ENCODE measurements at regions not wholly inside any gene's neighbourhood (a gene's known extent, or its start where the extent isn't known, plus 50 kb on each side); places are given as distances from the start of the nearest gene placed in this dataset.

DNA sequence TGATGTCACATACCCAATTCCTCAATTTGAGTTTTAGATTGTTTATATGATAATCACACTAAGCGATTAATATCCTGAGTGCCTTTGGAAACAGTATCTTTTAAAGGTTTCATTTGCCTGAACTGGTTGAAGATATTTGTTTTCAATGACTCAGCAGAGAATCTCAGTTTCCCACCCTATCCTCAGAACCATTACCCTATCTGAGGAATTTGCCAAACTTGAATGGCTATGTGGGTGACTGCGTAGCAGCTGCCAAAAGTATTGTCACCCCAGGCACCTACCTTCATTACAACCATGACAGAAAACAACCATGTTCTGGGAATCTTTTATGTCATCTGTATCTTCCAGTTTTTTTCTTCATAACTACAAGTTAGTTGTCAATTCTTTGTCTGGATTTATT is 440.1 kb upstream of the NBEA start:
- H3K4me3 ChIP-seq (ENCODE audit: low read depth, low read length), result no peak overlapping the region
- no peak for DNase-seq (ENCODE audit: low read depth)
- TF ChIP-seq POLR2A (IDR thresholded peaks at IDR 0.05; ENCODE audit: extremely low read depth, insufficient read length), result no peak
- TF ChIP-seq, protein P1, sequence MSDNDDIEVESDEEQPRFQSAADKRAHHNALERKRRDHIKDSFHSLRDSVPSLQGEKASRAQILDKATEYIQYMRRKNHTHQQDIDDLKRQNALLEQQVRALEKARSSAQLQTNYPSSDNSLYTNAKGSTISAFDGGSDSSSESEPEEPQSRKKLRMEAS (IDR thresholded peaks at IDR 0.05; ENCODE audit: low read depth, low read length), result no peak
- TF ChIP-seq, protein P2, sequence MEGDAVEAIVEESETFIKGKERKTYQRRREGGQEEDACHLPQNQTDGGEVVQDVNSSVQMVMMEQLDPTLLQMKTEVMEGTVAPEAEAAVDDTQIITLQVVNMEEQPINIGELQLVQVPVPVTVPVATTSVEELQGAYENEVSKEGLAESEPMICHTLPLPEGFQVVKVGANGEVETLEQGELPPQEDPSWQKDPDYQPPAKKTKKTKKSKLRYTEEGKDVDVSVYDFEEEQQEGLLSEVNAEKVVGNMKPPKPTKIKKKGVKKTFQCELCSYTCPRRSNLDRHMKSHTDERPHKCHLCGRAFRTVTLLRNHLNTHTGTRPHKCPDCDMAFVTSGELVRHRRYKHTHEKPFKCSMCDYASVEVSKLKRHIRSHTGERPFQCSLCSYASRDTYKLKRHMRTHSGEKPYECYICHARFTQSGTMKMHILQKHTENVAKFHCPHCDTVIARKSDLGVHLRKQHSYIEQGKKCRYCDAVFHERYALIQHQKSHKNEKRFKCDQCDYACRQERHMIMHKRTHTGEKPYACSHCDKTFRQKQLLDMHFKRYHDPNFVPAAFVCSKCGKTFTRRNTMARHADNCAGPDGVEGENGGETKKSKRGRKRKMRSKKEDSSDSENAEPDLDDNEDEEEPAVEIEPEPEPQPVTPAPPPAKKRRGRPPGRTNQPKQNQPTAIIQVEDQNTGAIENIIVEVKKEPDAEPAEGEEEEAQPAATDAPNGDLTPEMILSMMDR (IDR thresholded peaks at IDR 0.05; ENCODE audit: low read depth, low read length), result no peak
- no peak for TF ChIP-seq MYC (IDR thresholded peaks at IDR 0.05; ENCODE audit: low read depth, low read length)

DNA sequence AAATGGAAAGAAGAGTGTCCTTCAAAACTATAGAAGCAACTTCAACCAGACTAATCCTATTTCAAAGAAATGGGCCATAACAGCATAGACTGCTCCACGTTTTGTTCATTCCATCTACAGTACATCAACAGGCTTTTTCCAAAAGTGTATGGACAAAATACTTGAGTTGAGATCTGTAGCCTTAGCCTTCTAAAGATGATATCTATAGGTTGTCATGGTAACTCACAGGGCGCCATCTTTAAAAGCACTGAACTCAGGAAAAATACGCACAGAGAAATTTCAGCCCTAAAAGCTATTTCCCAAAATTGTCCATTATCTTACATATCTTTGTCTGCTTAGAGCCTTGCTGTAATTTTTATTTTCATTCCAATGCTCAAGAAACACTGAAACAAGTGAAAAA is 439.4 kb upstream of the NBEA start:
- no peak for DNase-seq (ENCODE audit: low read depth)
- H3K4me3 ChIP-seq (ENCODE audit: low read depth, low read length), result no peak overlapping the region
- TF ChIP-seq MYC (IDR thresholded peaks at IDR 0.05; ENCODE audit: low read depth, low read length) (no peak), POLR2A (IDR thresholded peaks at IDR 0.05; ENCODE audit: extremely low read depth, insufficient read length) (no peak)
- TF ChIP-seq, protein P2 (IDR thresholded peaks at IDR 0.05; ENCODE audit: low read depth, low read length), result no peak
- TF ChIP-seq, protein P1 (IDR thresholded peaks at IDR 0.05; ENCODE audit: low read depth, low read length), result no peak

DNA sequence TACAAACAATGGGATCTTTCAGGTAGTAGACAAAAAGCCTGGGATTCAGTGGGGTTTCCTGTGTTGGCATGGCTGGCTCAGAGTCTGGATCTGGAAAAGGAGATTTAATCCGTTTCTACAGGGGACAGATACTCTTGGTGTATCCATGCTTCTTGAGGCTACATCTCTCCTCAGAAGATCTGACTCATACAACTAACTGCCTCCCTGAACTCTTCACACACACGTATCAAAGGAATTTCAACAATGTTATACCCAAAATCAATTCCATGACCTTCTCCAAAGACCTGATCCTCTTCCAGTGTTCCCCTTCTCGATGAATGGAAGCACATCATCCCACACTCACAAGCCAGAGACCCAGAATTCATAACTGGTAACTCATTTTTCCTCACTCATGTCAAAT is 435.3 kb upstream of the NBEA start:
- H3K4me3 ChIP-seq (ENCODE audit: low read depth, low read length), result no peak overlapping the region
- TF ChIP-seq, protein P1 (IDR thresholded peaks at IDR 0.05; ENCODE audit: low read depth, low read length), result no peak
- no peak for TF ChIP-seq POLR2A (IDR thresholded peaks at IDR 0.05; ENCODE audit: extremely low read depth, insufficient read length)
- TF ChIP-seq MYC (IDR thresholded peaks at IDR 0.05; ENCODE audit: low read depth, low read length), result no peak
- TF ChIP-seq, protein P2 (IDR thresholded peaks at IDR 0.05; ENCODE audit: low read depth, low read length), result no peak
- no peak for DNase-seq (ENCODE audit: low read depth)

DNA sequence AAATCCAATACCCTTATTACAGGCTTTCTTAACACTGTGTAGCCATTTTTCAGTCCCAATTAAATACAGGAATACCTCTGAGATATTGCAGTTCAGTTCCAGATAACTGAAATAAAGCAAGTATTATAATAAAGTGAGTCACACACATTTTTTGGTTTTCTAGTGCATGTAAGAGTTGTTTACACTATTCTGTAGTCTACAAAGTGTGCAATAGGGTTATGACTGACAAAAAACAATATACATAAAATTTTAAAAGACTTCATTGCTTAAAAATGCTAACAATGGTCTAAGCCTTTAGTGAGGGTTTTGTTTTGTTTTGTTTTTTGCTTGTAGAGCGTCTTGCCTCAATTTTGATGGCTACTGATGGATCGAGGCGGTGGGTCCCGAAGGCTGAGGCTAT is 434.4 kb upstream of the NBEA start:
- no peak for TF ChIP-seq POLR2A (IDR thresholded peaks at IDR 0.05; ENCODE audit: extremely low read depth, insufficient read length)
- TF ChIP-seq, protein P2 (IDR thresholded peaks at IDR 0.05; ENCODE audit: low read depth, low read length), result no peak
- TF ChIP-seq, protein P1 (IDR thresholded peaks at IDR 0.05; ENCODE audit: low read depth, low read length), result no peak
- no peak for TF ChIP-seq MYC (IDR thresholded peaks at IDR 0.05; ENCODE audit: low read depth, low read length)
- DNase-seq (ENCODE audit: low read depth), result no peak
- no peak overlapping the region for H3K4me3 ChIP-seq (ENCODE audit: low read depth, low read length)

DNA sequence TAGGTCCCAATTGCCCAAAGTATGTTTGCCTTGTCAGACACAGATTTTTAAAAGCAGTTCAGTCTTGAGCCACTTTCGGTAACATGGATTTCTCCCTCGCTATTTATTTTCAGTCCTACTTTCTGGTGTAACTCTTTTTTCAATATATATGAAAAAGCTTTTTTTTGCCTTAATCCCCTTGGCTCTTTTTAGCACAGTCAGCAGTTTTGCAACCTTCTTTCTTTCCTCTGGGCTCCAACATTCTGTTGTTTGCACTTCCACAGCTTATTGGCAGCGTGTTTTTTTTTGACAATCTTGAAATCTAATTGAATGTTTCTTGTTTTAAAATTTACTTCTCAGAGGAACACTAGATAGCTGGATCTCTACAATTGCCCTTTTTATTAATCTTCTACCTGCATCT is 429.3 kb upstream of the NBEA start:
- H3K4me3 ChIP-seq (ENCODE audit: low read depth, low read length), result no peak overlapping the region
- no peak for TF ChIP-seq POLR2A (IDR thresholded peaks at IDR 0.05; ENCODE audit: extremely low read depth, insufficient read length)
- no peak for TF ChIP-seq MYC (IDR thresholded peaks at IDR 0.05; ENCODE audit: low read depth, low read length)
- TF ChIP-seq, protein P2 (IDR thresholded peaks at IDR 0.05; ENCODE audit: low read depth, low read length), result no peak
- TF ChIP-seq, protein P1 (IDR thresholded peaks at IDR 0.05; ENCODE audit: low read depth, low read length), result no peak
- no peak for DNase-seq (ENCODE audit: low read depth)

DNA sequence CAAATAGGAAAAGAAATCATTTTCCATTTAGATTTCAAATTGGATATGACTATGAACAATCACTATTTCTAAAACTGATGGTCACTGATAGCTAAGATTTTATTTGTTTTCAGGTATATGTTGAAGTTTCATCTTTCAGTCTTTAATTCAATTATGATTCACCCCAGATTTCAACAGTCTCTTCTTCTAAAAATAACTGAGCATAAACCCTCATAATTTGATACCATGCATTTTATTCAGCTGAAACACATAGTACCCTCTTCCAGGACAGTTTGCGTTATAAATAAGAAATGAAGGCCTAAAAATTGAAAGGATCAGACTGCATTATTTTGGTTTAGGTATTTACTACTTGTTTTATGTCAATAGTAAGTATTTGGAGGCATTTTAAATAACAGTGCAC is 428.5 kb upstream of the NBEA start:
- no peak overlapping the region for H3K4me3 ChIP-seq (ENCODE audit: low read depth, low read length)
- TF ChIP-seq POLR2A (IDR thresholded peaks at IDR 0.05; ENCODE audit: extremely low read depth, insufficient read length), result no peak
- TF ChIP-seq, protein P2 (IDR thresholded peaks at IDR 0.05; ENCODE audit: low read depth, low read length), result no peak
- TF ChIP-seq MYC (IDR thresholded peaks at IDR 0.05; ENCODE audit: low read depth, low read length), result no peak
- TF ChIP-seq, protein P1 (IDR thresholded peaks at IDR 0.05; ENCODE audit: low read depth, low read length), result no peak
- DNase-seq (ENCODE audit: low read depth), result no peak
